Stromal cell of bone marrow (primary cell): ENCODE measurements at regions not wholly inside any gene's neighbourhood (a gene's known extent, or its start where the extent isn't known, plus 50 kb on each side); places are given as distances from the start of the nearest gene placed in this dataset.
"Not testable (repeated sequence)": the region's sequence is repeated elsewhere in the genome, so short reads cannot be mapped to it uniquely, and the experiment has no call there.

Experiments used
- DNase-seq: peaks from one replicate; pipeline ENCODE4 v3.0.0-alpha.2; 2012; ENCODE audit warnings: low read depth

DNA sequence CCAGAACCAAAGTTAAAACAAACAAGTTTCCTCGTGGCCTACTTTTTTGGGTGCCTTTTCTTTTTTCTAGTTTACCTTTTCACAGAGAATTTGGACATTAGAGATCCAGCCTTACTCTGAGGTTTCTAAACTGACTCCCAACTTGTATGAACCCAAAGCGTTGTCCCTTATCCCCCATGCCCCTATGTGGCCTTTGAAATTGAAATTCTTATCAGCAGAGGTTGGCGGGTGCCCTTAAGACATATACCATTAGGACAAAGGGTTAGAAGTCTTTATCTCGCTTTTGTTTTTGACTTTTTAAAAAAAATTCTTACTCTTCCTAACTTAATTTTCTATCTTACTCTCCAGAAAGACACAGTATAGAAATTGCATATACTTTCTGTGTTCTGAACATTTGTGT lies 76.3 kb upstream of the C7orf33 start:
- DNase-seq: no peak

DNA sequence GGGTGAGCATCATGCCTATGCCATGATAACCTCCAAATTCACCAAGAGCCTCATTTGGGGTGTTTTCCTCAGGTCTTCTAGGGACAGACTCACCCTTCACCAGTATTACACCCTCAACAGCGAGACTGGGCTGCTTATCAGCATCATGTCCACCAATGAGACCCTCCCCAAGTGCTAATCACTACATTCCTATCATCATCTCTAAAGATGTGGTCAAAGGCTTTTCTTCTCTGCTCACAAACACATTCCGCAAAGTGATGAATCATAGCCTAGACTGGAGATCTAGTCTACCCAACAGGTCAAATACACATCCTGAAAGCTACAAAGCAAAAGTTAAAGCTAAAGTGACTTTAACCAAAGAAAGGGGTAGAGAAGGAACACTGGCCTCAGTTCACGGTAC lies 75.3 kb upstream of the C7orf33 start:
- DNase-seq: no peak

DNA sequence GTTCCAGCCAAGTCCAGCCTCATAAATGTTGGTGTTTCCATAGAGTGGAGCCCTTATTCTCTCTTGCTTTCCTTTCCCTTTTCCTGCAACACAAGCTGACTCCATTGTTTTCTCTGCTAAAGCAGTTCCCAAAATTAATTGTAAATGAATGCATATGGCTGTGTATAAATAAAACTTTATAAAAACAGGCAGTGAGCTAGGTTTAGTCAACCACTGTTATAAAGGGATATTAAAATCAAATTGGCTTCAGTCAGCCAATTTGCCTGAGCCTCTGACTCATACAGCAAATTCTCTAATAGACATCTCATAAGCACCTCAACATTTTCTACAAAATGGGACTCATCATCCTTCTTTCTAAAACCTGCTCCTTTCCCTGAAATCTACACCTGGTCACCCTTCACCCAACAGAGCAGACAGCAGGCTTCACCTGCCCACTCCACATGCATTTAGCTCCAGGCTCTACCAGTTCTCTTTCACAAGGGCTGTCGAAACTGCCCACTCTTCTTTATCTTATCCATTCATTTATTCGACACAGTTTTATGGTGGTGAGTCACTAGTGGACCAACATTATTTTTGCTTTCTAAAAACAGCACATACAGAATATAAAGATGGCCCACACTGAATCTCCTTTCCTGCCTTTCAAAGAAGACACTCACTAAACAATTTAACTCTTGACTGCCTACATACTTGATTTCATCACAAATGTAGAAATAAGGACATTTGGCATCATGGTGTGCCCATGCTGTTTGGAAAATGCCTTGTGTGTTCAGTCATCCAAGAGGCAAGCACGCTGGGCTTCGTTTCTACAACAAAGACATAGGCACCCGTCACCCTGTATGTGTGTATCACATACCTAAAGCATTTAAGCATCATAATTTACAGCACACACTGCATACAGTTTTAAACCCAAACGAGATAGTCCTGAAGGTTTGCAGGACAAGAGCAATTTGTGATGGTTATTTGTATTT lies 74.6 kb upstream of the C7orf33 start:
- DNase-seq: no peak

DNA sequence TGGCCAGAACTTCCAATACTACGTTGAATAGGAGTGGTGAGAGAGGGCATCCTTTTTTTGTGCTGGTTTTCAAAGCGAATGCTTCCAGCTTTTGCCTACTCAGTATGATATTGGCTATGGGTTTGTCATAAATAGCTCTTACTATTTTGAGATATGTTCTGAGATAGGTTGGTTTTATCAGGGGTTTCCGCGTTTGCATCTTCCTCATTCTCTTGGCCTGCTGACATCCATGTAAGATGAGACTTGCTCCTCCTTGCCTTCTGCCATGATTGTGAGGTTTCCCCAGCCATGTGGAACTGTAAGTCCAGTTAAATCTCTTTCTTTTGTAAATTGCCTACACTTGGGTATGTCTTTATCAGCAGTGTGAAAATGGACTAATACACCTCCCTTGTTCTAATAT lies 71.2 kb upstream of the C7orf33 start:
- not testable (repeated sequence) for DNase-seq

DNA sequence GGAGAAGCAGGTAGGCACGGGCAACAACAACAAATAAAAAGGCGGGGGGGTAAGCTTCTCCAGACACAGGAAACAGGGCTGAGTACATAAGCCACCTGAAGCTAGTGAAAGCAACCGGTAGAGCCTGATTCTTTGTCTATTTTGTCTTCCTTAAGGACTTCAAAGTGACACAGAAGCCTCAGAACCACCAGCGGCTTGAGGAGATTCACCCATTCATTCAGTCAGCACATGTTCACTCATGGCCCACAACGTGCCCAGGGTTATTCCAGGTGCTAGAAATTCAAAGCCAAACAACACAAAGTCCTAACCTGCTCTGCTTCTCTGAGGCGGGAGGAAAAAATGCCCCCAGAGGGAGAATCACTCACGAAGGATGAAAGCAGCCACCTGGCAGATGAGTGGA lies 69.3 kb upstream of the C7orf33 start:
- DNase-seq: no peak

DNA sequence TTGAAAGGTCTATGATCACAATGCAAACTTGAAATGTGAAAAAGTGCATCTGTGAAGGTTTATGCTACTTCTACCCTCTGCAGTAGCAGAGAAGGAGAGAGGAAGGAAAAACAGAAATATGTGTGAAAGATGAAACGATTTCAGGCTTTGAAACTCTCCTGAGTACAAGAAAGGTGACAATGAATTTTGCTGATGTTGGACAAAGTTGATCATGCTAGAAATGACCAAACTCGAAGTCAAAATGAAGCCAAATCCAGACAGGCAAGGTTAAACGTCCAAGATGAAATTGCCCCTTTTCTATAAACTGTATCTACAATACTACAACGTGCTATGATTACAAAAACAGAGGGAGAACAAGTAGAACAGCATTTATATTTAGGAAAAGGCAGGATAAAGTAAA lies 67.0 kb upstream of the C7orf33 start:
- DNase-seq: no peak

DNA sequence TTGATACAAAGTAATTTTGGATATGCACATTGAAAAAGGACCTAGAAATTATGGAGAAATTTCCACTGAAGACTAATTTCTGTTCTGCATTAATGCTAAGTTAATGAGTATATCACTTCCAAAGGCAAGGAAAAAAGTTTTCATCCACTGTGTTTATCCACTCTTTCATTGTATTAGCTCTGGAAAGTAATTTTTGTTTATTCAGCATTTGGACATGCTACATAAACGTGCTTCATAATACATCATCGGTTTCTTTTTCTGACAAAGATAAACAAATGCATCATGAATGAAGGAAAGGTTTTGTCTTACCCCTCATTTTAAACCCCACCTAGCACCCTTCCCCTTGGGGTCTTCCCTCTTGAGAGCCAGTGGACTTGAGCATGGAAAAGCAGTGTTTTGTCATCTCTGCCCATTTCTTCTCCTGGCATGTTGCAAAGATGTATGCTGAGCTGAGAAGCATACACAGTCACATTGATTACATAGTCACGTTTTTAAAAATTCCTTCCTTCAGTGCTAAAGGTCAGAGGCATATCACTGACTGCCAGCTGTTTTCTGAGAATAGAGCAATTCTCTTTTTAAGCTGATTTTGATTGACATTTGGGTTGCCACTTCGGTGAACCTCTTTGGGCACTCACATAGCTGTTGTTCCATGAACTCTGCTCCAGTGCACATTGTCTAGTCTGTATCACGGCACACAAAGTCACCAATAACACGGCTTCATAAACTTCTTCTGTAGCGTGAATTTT lies 65.9 kb upstream of the C7orf33 start:
- no peak for DNase-seq

DNA sequence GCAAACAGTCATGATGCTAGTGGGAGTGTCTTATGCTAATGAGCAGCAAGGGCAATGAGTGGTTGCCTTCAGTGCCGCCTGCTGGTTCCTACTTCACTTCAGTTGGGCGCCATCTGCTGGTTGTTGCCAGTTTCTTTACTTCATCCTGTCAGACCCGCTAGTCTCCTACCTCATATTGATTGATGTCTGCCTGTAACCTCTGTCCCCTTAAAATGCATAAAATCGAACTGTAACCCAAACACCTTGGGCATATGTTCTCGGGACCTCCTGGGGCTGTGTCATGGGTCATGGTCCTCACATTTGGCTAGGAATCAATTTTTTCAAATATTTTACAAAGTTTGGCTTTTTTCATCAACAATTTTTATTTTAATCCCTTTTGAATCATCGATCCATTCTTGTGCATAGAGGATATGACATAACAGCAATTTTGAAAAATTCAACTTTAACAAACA lies 62.8 kb upstream of the C7orf33 start:
- peak; percentile 57 for DNase-seq

DNA sequence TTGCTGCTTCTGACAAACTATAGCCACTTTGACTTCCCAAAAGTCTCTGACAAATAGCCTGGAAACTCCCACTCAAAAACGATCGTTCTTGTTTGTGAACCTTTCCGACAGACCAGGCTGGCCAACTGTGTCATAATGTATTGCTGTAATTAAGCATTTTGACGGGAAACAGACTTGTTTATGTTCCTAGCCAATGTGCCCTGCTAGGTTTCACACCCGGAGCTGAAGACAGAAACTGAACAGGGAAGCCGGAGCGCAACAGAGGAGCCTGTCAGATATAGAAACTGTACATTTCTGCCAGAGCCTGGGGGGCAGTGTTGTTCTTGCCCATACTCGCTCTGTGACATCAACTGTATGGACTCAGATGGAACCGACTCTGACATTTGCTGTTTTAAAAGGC lies 55.3 kb upstream of the C7orf33 start:
- no peak for DNase-seq

DNA sequence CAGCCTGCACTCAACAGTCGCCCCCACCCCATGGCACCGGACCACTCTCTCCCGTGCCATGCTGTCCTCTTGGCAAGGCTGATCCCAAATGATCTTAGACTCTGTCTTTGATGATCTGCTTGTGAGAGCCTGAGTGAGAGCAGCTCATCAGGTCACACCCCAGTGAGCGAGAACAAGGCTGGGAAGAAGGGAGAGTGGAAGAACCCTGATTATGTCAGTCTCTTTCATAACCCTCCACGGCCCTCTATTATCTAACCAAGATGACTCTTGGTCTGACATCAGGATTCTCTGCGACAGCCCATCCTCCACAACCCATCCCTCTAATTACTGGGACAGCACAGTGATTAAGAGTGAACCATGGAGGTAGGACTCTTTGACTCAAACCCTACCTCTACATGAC lies 53.1 kb upstream of the C7orf33 start:
- no peak for DNase-seq

DNA sequence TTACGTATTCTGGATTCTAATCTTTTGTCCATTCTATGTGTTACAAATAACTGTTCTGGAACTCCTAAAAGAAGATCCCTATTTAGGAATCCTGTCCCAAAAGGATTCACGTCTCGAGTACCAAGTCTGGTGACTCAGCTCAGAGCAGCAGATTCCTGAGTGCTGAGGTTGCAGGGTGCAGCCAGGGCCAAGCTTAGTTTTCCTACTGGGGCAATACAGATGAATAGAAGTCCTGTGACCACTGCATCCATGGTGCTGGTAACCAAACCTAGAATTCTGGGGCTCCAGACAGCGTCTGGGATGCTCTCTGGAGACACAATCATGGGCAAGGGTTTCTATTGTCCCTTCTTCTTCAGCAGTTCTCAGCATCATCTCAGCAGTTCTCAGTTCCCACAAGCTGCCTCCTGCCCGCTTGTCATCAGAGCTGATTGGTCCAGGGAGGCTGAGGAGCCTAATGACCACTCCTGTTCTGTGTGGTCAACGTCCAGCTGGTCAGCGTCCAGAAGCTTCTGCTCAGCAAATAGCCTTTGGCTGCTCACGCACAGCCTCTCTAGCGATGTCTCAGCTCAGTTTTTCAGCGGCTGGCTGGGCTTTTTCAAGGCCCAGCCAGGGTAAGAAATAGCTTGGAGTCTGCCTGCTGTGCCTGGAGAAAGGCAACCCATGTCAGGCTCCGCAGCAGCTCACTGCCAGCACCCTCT lies 50.4 kb upstream of the C7orf33 start:
- DNase-seq: peak; percentile 91
